Caco-2 (cell line): ENCODE measurements at regions not wholly inside any gene's neighbourhood (a gene's known extent, or its start where the extent isn't known, plus 50 kb on each side); places are given as distances from the start of the nearest gene placed in this dataset.

Experiments used
- BruUV-seq: library from RNA; stranded (reverse); fragments of 400-500 nt; replicated peaks from 2 replicates; lab custom pipeline; 2021; lab: Mats Ljungman, UMichigan
- CTCF ChIA-PET: fragments of 300-600 bp; sonication (Branson Sonifier 250); formaldehyde crosslinking; loops from one replicate; lab custom pipeline; 2022; ENCODE audit warnings: antibody characterized with exemption; lab: Charles Lee
- POLR2A ChIA-PET: fragments of 300-600 bp; sonication (Branson Sonifier 250); formaldehyde crosslinking; loops from one replicate; lab custom pipeline; 2022; ENCODE audit warnings: antibody characterized with exemption; lab: Charles Lee
- DNase-seq, 2 experiments: peaks; one replicate each; pipeline versions ENCODE4 v3.0.0 to v3.0.0-alpha.2; 2020 to 2022
- H3K27me3 ChIP-seq: replicated peaks from 2 replicates; pipeline ENCODE4 v1.6.0; 2011; ENCODE audit warnings: low read length; ENCODE audit not compliant: control insufficient read depth, insufficient read depth
- H3K36me3 ChIP-seq: 2 replicates; pipeline ENCODE4 v1.5.1; 2011; ENCODE audit warnings: low read length; ENCODE audit not compliant: control insufficient read depth, insufficient read depth
- H3K4me1 ChIP-seq: fragments of 250-450 bp; sonication (Bioruptor Pico); 2 replicates; pipeline ENCODE4 v1.5.1; 2020; ENCODE audit warnings: mild to moderate bottlenecking
- H3K4me3 ChIP-seq: 2 replicates; pipeline ENCODE4 v1.5.1; 2011; ENCODE audit warnings: low read depth, mild to moderate bottlenecking, control low read depth, low read length
- H3K9me3 ChIP-seq: fragments of 250-450 bp; sonication (Bioruptor Pico); 2 replicates; pipeline ENCODE4 v1.5.1; 2020; ENCODE audit warnings: mild to moderate bottlenecking, moderate library complexity
- H3K27ac Mint-ChIP-seq: one replicate; pipeline ENCODE4 v1.8.0; 2022; ENCODE audit warnings: mixed read lengths; ENCODE audit not compliant: unreplicated experiment
- H3K27me3 Mint-ChIP-seq: one replicate; pipeline ENCODE4 v1.8.0; 2022; ENCODE audit warnings: mixed read lengths; ENCODE audit not compliant: insufficient read depth, unreplicated experiment
- H3K36me3 Mint-ChIP-seq: one replicate; pipeline ENCODE4 v1.8.0; 2022; ENCODE audit warnings: mild to moderate bottlenecking, mixed read lengths; ENCODE audit not compliant: insufficient read depth, unreplicated experiment
- H3K4me1 Mint-ChIP-seq: one replicate; pipeline ENCODE4 v1.8.0; 2022; ENCODE audit warnings: low read depth, mixed read lengths; ENCODE audit not compliant: unreplicated experiment
- H3K4me3 Mint-ChIP-seq: one replicate; pipeline ENCODE4 v1.8.0; 2022; ENCODE audit warnings: mild to moderate bottlenecking, moderate library complexity, mixed read lengths; ENCODE audit not compliant: unreplicated experiment
- H3K9me3 Mint-ChIP-seq: one replicate; pipeline ENCODE4 v1.8.0; 2022; ENCODE audit warnings: mixed read lengths; ENCODE audit not compliant: unreplicated experiment
- CTCF ChIP-seq, 2 experiments: fragments of 200-600 bp in 1 of 2; IDR thresholded peaks; 1 replicate in 1 of 2; 2 replicates in 1 of 2; pipeline versions ENCODE4 v1.5.1 to v1.8.0; 2011 to 2022; ENCODE audit warnings: antibody characterized with exemption in 1 of 2, control low read depth in 1 of 2, inconsistent platforms in 1 of 2, low read depth in 1 of 2, low read length in 1 of 2, mild to moderate bottlenecking in 1 of 2, moderate library complexity in 1 of 2; ENCODE audit not compliant: insufficient read depth in 1 of 2, severe bottlenecking in 1 of 2, unreplicated experiment in 1 of 2
- intact Hi-C: fragments of 100-400 bp; cut with micrococcal nuclease; formaldehyde crosslinking; loops from one replicate; pipeline ENCODE4 v1.10.0; 2022; ENCODE audit not compliant: unreplicated experiment

GRCh38 chr17:77544347-77545110 is 403.8 kb downstream of the SEC14L1 start:
- Mint-ChIP-seq H3K4me1 (no peaks in the 10 kb centered on the region), H3K36me3 (no peaks in the 10 kb centered on the region), H3K27me3 (peaks cover 12% of the 10 kb centered on the region), H3K9me3 (no peaks in the 10 kb centered on the region), H3K4me3 (no peak overlapping the region), H3K27ac (no peak overlapping the region)
- POLR2A ChIA-PET: no interaction called here
- BruUV-seq: no TSS peak
- H3K4me3 ChIP-seq: no peak overlapping the region
- H3K27me3 ChIP-seq: no peaks in the 10 kb centered on the region; the same call in 1 of the 2 replicates
- CTCF ChIA-PET: no interaction called here
- no peaks in the 10 kb centered on the region for H3K4me1 ChIP-seq
- H3K9me3 ChIP-seq: no peaks in the 10 kb centered on the region
- DNase-seq: no peak
- H3K36me3 ChIP-seq: no peaks in the 10 kb centered on the region
- intact Hi-C loops: no loop called here
- no peak for TF ChIP-seq CTCF (IDR thresholded peaks at IDR 0.05; ENCODE audit: insufficient read depth in 1 of 2, low read depth in 1 of 2, low read length in 1 of 2, severe bottlenecking in 1 of 2, unreplicated experiment in 1 of 2)

GRCh38 chr17:77546772-77547241 is 406.0 kb downstream of the SEC14L1 start:
- H3K4me3 ChIP-seq: no peak overlapping the region
- ChIA-PET POLR2A (no interaction called here), CTCF (no interaction called here)
- no peaks in the 10 kb centered on the region; the same call in 1 of the 2 replicates for H3K27me3 ChIP-seq
- Mint-ChIP-seq H3K27ac (no peak overlapping the region), H3K27me3 (peaks cover 6% of the 10 kb centered on the region), H3K4me3 (no peak overlapping the region), H3K4me1 (no peaks in the 10 kb centered on the region), H3K36me3 (no peaks in the 10 kb centered on the region), H3K9me3 (no peaks in the 10 kb centered on the region)
- no peaks in the 10 kb centered on the region for H3K36me3 ChIP-seq
- no peaks in the 10 kb centered on the region for H3K9me3 ChIP-seq
- intact Hi-C loops: no loop called here
- no TSS peak for BruUV-seq
- no peak for TF ChIP-seq CTCF (IDR thresholded peaks at IDR 0.05; ENCODE audit: insufficient read depth in 1 of 2, low read depth in 1 of 2, low read length in 1 of 2, severe bottlenecking in 1 of 2, unreplicated experiment in 1 of 2)
- DNase-seq: no peak
- H3K4me1 ChIP-seq: no peaks in the 10 kb centered on the region

- Mint-ChIP-seq H3K27ac (no peak overlapping the region), H3K36me3 (no peaks in the 10 kb centered on the region), H3K4me1 (no peaks in the 10 kb centered on the region), H3K27me3 (peaks cover 9% of the 10 kb centered on the region), H3K9me3 (no peaks in the 10 kb centered on the region), H3K4me3 (no peak overlapping the region)
- CTCF ChIA-PET: no interaction called here
- BruUV-seq: no TSS peak
- H3K4me3 ChIP-seq: no peak overlapping the region
- no peaks in the 10 kb centered on the region for H3K4me1 ChIP-seq
- POLR2A ChIA-PET: no interaction called here
- DNase-seq: no peak
- TF ChIP-seq CTCF (IDR thresholded peaks at IDR 0.05; ENCODE audit: insufficient read depth in 1 of 2, low read depth in 1 of 2, low read length in 1 of 2, severe bottlenecking in 1 of 2, unreplicated experiment in 1 of 2): no peak
- no peaks in the 10 kb centered on the region for H3K36me3 ChIP-seq
- intact Hi-C loops: no loop called here
- H3K9me3 ChIP-seq: no peaks in the 10 kb centered on the region
- H3K27me3 ChIP-seq: no peaks in the 10 kb centered on the region; the same call in 1 of the 2 replicates
These were observed 408.2 kb downstream of the SEC14L1 start for GRCh38 chr17:77548967-77549366.
